Fibroblast of the aortic adventitia (primary cell): ENCODE measurements at regions not wholly inside any gene's neighbourhood (a gene's known extent, or its start where the extent isn't known, plus 50 kb on each side); places are given as distances from the start of the nearest gene placed in this dataset.

Experiments used
- DNase-seq: peaks from one replicate; pipeline ENCODE4 v3.0.0-alpha.2; 2010; ENCODE audit warnings: low read depth
- H3K4me3 ChIP-seq: 2 replicates; pipeline ENCODE4 v1.5.1; 2011; ENCODE audit warnings: low read depth, mild to moderate bottlenecking, control low read depth, low read length, moderate library complexity
- TF ChIP-seq, protein P1 (sequence below): IDR thresholded peaks from 2 replicates; pipeline ENCODE4 v1.5.1; 2011; ENCODE audit warnings: mild to moderate bottlenecking, low read length, control low read depth, inconsistent platforms; ENCODE audit not compliant: insufficient read depth

DNA sequence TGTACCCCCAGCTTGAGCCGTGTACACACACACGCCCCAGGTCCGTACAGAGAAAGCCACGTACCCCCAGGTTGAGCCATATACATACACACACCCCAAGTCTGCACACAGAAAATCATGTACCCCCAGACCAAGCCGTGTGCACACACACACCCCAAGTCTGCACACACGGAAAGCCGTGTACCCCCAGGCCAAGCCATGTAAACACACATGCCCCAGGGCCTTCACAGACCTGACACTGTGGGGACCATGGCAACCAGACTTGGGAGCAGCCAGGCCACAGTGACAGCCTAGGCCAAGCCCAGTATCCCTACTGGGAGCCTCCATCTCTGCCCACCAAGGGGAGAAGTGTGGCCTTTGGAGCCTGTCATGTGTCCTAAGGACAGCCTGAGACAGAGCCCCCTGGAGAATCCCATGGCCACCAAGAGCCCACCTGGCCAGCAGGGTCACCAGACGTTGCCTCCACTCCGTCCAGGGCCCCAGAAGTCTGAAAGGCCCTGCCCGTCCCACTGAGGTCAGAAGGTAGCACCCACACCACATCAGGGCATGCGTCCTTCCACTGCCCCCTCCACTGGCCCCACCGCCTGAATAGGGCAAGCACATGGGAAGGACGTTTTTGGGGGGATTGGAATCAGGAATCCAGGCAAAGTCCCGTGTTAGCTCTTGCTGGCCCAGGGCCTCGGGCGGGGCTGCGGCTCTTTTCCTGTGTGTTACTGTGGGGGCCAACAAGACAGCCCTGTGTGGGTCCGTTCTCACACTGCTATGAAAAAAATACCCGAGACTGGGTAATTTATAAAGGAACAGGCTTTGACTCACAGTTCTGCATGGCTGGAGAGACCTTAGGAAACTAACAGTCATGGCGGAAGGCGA, 636.7 kb downstream of the TBC1D22A start:
- H3K4me3 ChIP-seq: no peak overlapping the region
- DNase-seq: no peak
- TF ChIP-seq, protein P1, sequence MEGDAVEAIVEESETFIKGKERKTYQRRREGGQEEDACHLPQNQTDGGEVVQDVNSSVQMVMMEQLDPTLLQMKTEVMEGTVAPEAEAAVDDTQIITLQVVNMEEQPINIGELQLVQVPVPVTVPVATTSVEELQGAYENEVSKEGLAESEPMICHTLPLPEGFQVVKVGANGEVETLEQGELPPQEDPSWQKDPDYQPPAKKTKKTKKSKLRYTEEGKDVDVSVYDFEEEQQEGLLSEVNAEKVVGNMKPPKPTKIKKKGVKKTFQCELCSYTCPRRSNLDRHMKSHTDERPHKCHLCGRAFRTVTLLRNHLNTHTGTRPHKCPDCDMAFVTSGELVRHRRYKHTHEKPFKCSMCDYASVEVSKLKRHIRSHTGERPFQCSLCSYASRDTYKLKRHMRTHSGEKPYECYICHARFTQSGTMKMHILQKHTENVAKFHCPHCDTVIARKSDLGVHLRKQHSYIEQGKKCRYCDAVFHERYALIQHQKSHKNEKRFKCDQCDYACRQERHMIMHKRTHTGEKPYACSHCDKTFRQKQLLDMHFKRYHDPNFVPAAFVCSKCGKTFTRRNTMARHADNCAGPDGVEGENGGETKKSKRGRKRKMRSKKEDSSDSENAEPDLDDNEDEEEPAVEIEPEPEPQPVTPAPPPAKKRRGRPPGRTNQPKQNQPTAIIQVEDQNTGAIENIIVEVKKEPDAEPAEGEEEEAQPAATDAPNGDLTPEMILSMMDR: no peak

DNA sequence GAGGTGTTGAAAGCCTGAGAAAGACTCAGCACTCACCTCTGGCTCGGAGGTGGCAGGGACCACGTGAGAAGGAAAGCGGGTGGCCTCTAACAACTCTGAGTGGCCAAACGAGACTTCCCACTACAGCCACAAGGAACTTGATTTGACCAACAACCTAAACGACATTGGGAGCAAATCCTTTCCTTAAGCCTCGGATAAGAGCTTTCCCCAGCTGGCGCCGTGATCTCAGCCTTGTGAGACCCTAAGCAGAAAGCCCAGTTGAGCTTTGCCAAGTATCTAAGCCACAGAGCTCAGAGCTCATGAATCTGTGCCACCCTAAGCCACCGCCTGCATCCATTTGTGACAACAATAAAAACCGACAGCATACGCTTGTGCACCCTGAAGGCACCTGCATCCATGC, 636.0 kb downstream of the TBC1D22A start:
- H3K4me3 ChIP-seq: no peak overlapping the region
- TF ChIP-seq, protein P1: no peak
- no peak for DNase-seq

DNA sequence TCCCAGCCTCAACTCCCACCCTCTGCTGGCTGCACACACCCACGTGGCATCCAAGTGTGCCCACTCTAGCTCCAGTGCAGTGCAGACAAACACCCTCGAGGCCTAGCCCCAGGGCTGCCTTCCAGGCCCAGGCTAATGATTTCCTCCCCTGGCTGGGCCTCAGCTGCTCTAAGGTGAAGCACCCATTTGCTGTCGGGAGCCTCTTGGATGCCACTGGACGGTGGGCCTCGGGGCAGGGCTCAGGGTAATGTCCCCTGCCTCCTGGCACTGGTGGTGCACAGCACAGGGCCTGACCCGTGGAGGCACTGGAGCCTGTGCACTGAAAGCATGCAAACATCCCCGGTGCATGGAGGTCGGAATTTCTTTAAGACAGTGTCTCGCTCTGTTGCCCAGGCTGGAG, 635.2 kb downstream of the TBC1D22A start:
- H3K4me3 ChIP-seq: no peak overlapping the region
- TF ChIP-seq, protein P1: no peak
- DNase-seq: no peak

DNA sequence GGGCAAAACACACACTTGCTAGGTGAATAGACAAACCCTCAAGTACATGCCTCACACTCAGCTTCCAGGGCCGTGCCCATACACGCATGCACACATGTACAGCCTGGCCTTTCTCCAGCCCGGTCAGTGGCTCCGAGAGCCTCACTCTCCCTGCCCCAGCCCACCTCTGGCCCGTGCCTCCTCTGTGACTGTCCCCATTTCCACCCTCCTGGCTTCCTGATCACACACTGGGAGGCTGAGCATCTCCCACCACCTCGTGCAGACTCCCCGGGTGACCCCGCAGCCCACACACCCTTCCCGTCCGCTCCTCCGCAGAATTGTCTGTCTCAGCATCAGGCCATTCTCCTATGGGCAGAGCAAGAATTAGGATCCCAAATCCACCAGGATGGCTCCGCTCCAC, 634.1 kb downstream of the TBC1D22A start:
- no peak for DNase-seq
- H3K4me3 ChIP-seq: no peak overlapping the region
- TF ChIP-seq, protein P1: no peak

DNA sequence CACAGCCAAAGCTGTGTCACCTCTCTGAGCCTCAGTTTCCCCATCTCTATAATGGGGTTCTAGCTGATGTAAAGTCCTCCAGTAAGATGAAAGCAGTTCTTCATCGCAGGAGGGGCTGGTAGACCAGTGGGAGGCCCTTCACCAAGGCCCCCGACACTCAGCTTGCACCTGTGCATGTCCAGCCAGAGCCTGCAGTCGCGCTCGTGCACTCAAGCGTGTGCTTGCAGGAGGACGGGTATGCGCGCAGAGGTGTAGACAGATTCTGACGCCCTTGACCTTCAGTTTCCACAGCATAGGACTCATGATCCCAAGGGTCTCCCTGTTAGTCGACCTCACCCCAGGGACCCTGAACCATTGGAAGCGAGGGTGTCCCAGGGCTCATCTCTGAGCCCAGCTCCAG, 633.7 kb downstream of the TBC1D22A start:
- H3K4me3 ChIP-seq: no peak overlapping the region
- DNase-seq: no peak
- TF ChIP-seq, protein P1: no peak

DNA sequence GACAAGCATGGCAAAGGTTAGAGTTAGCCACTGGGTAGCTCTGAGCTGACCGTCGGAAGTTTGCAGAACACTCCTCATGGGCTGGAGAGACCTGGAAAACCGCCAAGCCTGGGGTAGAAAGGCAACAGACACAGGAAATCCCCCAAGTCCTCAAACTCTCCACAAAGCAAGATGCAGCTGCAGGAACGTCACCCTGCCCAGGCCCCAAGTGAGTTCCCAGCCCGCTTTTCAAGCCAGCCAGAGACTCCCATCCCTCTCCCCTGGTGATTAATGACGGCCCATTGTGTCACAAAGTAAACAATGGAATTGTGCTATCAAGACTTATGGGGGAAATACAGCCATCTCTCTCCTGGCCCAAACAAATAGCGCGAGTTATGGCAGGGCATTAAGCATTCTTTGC, 633.0 kb downstream of the TBC1D22A start:
- DNase-seq: no peak
- TF ChIP-seq, protein P1: no peak
- no peak overlapping the region for H3K4me3 ChIP-seq
